ENCODE measurements at regions not wholly inside any gene's neighbourhood (a gene's known extent, or its start where the extent isn't known, plus 50 kb on each side); places are given as distances from the start of the nearest gene placed in this dataset.
"Not testable (repeated sequence)": the region's sequence is repeated elsewhere in the genome, so short reads cannot be mapped to it uniquely, and the experiment has no call there.

DNA sequence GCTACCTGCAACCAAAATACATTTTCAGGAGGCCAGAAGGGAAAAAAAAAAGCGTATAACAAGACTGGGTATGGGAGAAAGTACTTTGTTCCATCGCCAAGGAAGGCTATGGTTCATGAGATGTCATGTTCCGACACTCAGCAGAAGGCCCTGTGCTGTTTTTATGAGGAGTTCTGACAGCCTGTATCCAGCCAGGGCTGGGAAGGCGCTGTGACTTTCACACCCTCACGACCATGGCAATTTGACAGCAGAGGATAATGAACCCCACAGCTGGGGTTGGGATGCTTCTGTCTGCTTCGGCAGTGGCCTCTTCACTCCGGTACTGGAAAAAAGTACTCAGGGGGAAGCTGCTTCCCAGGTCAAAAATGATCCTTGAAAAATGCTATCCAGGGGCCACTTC is 154.4 kb downstream of the PRELID2 start:
- CTCF ChIA-PET: interaction anchor here (0.8 to 1.4 kb wide), 6 partner anchors 9 to 369 kb away, joined by 3 to 7 read pairs (median 3); no protein-coding TSS in a partner anchor
- Mint-ChIP-seq H3K36me3 (ENCODE audit: low read depth) (no peaks in the 10 kb centered on the region), H3K4me1 (no peaks in the 10 kb centered on the region), H3K9me3 (no peaks in the 10 kb centered on the region), H3K27me3 (no peaks in the 10 kb centered on the region), H3K4me3 (no peak overlapping the region), H3K27ac (no peak overlapping the region)
- DNase-seq: no peak
- POLR2A ChIA-PET: no interaction called here

- Mint-ChIP-seq H3K4me3 (no peak overlapping the region), H3K27me3 (no peaks in the 10 kb centered on the region), H3K27ac (no peak overlapping the region), H3K4me1 (no peaks in the 10 kb centered on the region), H3K36me3 (ENCODE audit: low read depth) (no peaks in the 10 kb centered on the region), H3K9me3 (no peaks in the 10 kb centered on the region)
- CTCF ChIA-PET: interaction anchor here (0.8 to 1.4 kb wide), 4 partner anchors 8 to 147 kb away, joined by 3 read pairs; no protein-coding TSS in a partner anchor
- no peak for DNase-seq
- POLR2A ChIA-PET: no interaction called here
Observed at GRCh38 chr5:145680169-145680568, 155.0 kb downstream of the PRELID2 start.

DNA sequence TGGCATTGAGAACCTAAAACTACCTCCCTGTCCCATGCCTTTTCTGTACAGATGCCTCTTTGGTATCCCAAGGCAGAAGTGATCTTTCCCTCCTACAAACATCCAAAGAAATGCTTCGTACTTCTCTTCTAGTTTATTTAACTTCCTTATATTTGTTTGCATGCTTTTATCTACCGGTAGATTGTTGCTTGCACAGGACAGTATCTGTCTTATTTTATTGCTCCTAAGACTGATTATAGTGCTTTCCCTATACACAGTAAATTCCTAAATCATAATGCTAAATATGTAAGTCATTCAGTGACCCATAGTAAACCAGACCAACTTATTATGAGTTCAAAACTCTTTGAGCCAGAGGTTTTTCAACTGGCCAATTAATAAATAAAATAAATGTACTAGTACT is 156.9 kb downstream of the PRELID2 start:
- CTCF ChIA-PET: no interaction called here
- no peak for DNase-seq

DNA sequence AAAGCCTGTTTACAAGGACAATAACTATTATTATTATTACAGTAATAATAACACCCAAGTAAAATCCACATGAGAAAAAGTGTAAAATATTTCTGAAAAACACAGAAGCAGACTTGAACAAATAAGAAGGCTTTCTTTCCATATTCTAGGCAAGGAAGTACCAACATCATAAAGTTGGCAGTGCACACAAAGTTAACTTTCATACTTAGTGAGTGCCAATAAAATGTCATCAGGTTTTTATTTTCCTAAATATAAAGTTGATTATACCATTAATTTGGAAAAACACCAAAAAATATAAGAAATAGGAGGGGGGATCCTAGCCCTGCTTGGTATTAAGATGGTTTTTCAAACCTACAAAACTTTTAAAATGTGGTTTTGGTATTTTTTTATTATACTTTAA is 161.4 kb downstream of the PRELID2 start:
- DNase-seq: no peak
- Mint-ChIP-seq H3K27me3 (no peaks in the 10 kb centered on the region), H3K4me1 (no peaks in the 10 kb centered on the region), H3K9me3 (no peaks in the 10 kb centered on the region), H3K27ac (no peak overlapping the region), H3K36me3 (ENCODE audit: low read depth) (no peaks in the 10 kb centered on the region), H3K4me3 (no peak overlapping the region)
- ChIA-PET CTCF (no interaction called here), POLR2A (no interaction called here)

More for the DNA sequence above, 156.9 kb downstream of the PRELID2 start:
- Mint-ChIP-seq H3K36me3 (ENCODE audit: low read depth) (no peaks in the 10 kb centered on the region), H3K27ac (no peak overlapping the region), H3K27me3 (no peaks in the 10 kb centered on the region), H3K4me3 (no peak overlapping the region), H3K9me3 (no peaks in the 10 kb centered on the region), H3K4me1 (no peaks in the 10 kb centered on the region)
- POLR2A ChIA-PET: no interaction called here

DNA sequence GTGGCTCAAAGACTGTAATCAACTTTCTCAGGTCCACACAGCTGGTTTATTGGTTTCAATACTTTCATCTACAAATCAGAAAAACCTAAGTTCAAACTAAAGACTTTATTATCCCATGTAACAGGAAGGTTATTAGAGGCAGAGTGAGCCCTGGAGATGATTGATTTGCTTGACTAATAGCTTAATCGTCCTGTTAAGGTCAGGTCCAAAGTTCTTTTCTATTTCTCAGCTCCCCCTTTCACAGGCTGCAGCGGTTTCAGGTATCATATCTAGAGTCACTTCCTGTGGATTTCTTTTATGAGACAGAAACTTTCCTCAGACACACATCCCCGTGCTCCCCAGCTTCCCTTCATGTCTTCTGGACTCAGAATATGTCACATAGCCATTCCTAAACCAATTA is 166.4 kb downstream of the PRELID2 start:
- Mint-ChIP-seq H3K4me1 (no peaks in the 10 kb centered on the region), H3K36me3 (ENCODE audit: low read depth) (no peaks in the 10 kb centered on the region), H3K27me3 (no peaks in the 10 kb centered on the region), H3K9me3 (no peaks in the 10 kb centered on the region), H3K27ac (no peak overlapping the region), H3K4me3 (no peak overlapping the region)
- CTCF ChIA-PET: no interaction called here
- POLR2A ChIA-PET: no interaction called here
- no peak for DNase-seq

- ChIA-PET CTCF (no interaction called here), POLR2A (no interaction called here)
- Mint-ChIP-seq H3K4me1 (no peaks in the 10 kb centered on the region), H3K27ac (no peak overlapping the region), H3K27me3 (no peaks in the 10 kb centered on the region), H3K4me3 (no peak overlapping the region), H3K9me3 (no peaks in the 10 kb centered on the region), H3K36me3 (ENCODE audit: low read depth) (no peaks in the 10 kb centered on the region)
- DNase-seq: no peak
Observed at GRCh38 chr5:145667742-145668141, 167.4 kb downstream of the PRELID2 start.

DNA sequence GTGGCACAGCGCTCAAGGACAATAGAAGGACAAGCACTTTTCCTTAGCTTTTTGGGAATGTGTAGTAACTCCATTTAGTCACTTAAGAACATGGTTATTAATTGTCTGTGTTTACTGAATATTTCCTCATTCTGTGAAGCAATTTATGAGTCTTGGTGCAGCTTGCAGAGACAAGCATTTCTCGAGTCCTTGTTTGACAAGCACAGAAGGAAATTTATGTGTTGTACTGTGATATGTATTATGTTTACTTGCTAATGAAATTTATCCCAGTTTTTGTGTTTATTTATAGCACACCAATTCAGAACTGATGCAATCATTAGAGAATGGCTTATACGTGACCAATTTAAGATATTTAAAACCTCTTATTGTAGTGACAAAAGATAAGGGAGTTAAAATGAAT is 168.6 kb downstream of the PRELID2 start:
- Mint-ChIP-seq H3K4me3 (no peak overlapping the region), H3K4me1 (no peaks in the 10 kb centered on the region)
- CTCF ChIA-PET: no interaction called here

DNA sequence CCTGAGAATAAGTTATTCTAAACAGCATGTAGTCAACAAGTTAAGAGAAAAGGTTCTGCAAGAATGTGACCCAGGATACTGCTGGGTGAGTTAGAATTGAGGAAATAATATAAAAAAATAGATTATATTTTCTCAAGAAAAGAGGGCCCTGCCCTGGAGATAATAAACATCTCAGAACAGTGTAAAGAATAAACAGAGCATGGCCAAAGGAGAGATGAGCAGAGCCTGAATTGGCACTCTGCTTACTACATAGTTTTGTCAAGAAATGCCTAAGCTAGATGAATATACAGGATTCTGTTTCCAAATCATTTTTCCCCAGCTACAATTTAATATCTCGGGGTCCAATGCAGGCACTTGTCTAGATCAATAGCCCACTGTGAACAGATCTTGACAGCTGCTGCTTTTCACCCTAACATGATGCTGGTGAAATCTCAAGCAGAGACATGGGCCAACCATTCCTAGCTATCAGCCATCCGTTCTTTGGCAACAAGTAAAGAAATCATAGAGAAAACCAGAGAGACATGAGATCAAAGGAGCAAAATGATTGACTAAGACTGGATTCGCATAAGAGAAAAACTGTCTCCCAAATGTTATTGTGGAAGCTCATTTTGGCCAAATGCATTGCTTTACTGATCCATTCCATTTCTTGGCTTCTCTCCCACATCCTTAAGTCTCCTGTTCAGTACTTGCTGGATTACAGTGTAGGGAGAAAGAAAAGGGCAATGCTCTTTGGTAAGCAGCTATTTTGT is 173.2 kb downstream of the PRELID2 start:
- CTCF ChIA-PET: no interaction called here
- no peaks in the 10 kb centered on the region for H3K27me3 Mint-ChIP-seq
- H3K4me1 Mint-ChIP-seq: no peaks in the 10 kb centered on the region
- POLR2A ChIA-PET: no interaction called here
- no peaks in the 10 kb centered on the region for H3K36me3 Mint-ChIP-seq (ENCODE audit: low read depth)
- H3K4me3 Mint-ChIP-seq: no peak overlapping the region
- DNase-seq: no peak
- peaks cover 2% of the 10 kb centered on the region for H3K9me3 Mint-ChIP-seq
- H3K27ac Mint-ChIP-seq: no peak overlapping the region

More for the DNA sequence above, 168.6 kb downstream of the PRELID2 start:
- Mint-ChIP-seq H3K9me3 (no peaks in the 10 kb centered on the region), H3K27ac (no peak overlapping the region), H3K36me3 (ENCODE audit: low read depth) (no peaks in the 10 kb centered on the region), H3K27me3 (no peaks in the 10 kb centered on the region)
- no peak for DNase-seq
- POLR2A ChIA-PET: no interaction called here

- Mint-ChIP-seq H3K27me3 (no peaks in the 10 kb centered on the region), H3K36me3 (ENCODE audit: low read depth) (no peaks in the 10 kb centered on the region), H3K27ac (no peak overlapping the region), H3K9me3 (peaks cover 3% of the 10 kb centered on the region), H3K4me3 (no peak overlapping the region), H3K4me1 (no peaks in the 10 kb centered on the region)
- POLR2A ChIA-PET: no interaction called here
- CTCF ChIA-PET: no interaction called here
- DNase-seq: no peak
Observed at GRCh38 chr5:145660897-145661640, 174.1 kb downstream of the PRELID2 start.

DNA sequence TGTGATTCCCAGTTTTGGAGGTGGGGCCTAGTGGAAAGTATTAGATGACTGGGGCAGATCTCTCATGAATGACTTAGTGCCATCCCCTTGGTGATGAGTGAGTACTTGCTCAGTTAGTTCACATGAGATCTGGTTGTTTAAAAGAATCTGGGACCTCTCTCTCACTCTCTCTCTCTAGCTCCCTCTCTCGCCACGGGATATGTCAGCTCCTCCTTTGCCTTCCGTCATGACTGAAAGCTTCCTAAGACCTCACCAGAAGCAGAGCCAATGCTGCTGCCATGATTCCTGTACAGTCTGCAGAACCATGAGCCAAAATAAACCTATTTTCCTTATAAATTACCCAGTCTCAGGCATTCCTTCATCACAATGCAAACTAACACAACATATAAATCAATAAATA is 176.7 kb downstream of the PRELID2 start:
- CTCF ChIA-PET: no interaction called here
- Mint-ChIP-seq H3K4me1 (no peaks in the 10 kb centered on the region), H3K4me3 (no peak overlapping the region), H3K27ac (no peak overlapping the region), H3K36me3 (ENCODE audit: low read depth) (no peaks in the 10 kb centered on the region), H3K27me3 (no peaks in the 10 kb centered on the region), H3K9me3 (peaks cover 6% of the 10 kb centered on the region)
- no peak for DNase-seq
- POLR2A ChIA-PET: no interaction called here

DNA sequence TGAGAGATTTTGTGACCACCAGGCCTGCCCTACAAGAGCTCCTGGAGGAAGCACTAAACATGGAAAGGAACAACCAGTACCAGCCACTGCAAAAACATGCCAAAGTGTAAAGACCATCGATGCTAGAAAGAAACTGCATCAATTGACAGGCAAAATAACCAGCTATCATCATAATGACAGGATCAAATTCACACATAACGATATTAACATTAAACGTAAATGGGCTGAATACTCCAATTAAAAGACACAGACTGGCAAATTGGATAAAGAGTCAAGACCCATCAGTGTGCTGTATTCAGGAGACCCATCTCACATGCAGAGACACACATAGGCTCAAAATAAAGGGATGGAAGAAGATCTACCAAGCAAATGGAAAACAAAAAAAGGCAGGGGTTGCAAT is 182.4 kb downstream of the PRELID2 start:
- peaks cover 16% of the 10 kb centered on the region for H3K9me3 Mint-ChIP-seq
- H3K27ac Mint-ChIP-seq; POLR2A ChIA-PET; DNase-seq; H3K4me3 Mint-ChIP-seq; H3K36me3 Mint-ChIP-seq (ENCODE audit: low read depth); H3K27me3 Mint-ChIP-seq; CTCF ChIA-PET; H3K4me1 Mint-ChIP-seq: not testable (repeated sequence)

- H3K4me1 Mint-ChIP-seq; H3K27me3 Mint-ChIP-seq; H3K27ac Mint-ChIP-seq; DNase-seq; CTCF ChIA-PET; H3K36me3 Mint-ChIP-seq (ENCODE audit: low read depth); POLR2A ChIA-PET; H3K4me3 Mint-ChIP-seq: not testable (repeated sequence)
- peaks cover 12% of the 10 kb centered on the region for H3K9me3 Mint-ChIP-seq
Observed at GRCh38 chr5:145647137-145647536, 188.0 kb downstream of the PRELID2 start.

DNA sequence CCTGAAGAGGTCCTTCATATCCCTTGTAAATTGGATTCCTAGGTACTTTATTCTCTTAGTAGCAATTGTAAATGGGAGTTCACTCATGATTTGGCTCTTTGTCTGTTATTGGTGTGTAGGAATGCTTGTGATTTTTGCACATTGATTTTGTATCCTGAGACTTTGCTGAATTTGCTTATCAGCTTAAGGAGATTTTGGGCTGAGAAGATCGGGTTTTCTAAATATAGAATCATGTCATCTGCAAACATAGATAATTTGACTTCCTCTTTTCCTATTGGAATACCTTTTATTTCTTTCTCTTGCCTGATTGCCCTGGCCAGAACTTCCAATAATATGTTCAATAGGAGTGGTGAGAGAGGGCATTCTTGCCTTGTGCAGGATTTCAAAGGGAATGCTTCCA is 191.9 kb downstream of the PRELID2 start:
- DNase-seq; H3K4me1 Mint-ChIP-seq; H3K9me3 Mint-ChIP-seq; H3K4me3 Mint-ChIP-seq; H3K27ac Mint-ChIP-seq; H3K36me3 Mint-ChIP-seq (ENCODE audit: low read depth); CTCF ChIA-PET; POLR2A ChIA-PET; H3K27me3 Mint-ChIP-seq: not testable (repeated sequence)

DNA sequence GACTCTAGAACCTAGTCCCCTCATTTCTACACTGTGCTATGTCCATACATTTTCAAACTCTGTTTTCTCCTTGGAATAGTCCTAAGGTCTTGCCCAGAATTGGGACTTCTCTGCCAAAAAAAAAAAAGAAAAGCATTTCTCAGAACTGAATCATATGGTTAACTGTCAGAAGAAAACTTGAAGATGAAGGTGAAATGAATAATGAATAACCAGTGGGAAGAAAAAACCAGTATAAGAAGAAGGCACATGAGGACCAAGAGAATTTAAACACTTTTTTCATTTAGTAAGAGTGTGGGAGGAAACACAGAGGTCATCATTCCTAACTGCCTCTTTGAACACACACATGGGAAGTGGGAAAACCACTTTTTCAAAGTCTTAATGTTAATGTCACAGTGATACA is 197.7 kb downstream of the PRELID2 start:
- H3K36me3 Mint-ChIP-seq (ENCODE audit: low read depth): no peaks in the 10 kb centered on the region
- CTCF ChIA-PET: no interaction called here
- no peaks in the 10 kb centered on the region for H3K9me3 Mint-ChIP-seq

More for the DNA sequence above, 197.7 kb downstream of the PRELID2 start:
- DNase-seq: no peak
- Mint-ChIP-seq H3K27me3 (no peaks in the 10 kb centered on the region), H3K4me1 (no peaks in the 10 kb centered on the region), H3K27ac (no peak overlapping the region), H3K4me3 (no peak overlapping the region)
- POLR2A ChIA-PET: no interaction called here
